Endothelial cell of umbilical vein (primary cell): ENCODE measurements at regions not wholly inside any gene's neighbourhood (a gene's known extent, or its start where the extent isn't known, plus 50 kb on each side); places are given as distances from the start of the nearest gene placed in this dataset.

ENCODE experiments used
- BruUV-seq: library from RNA; stranded (reverse); fragments of 400-500 nt; replicated peaks from 2 replicates; lab custom pipeline; 2021; lab: Mats Ljungman, UMichigan
- CTCF ChIA-PET: fragments of 300-600, 350-600 bp; sonication (Branson Sonifier 250); formaldehyde crosslinking; loops from one replicate; lab custom pipeline; 2021; ENCODE audit warnings: antibody characterized with exemption, inconsistent platforms; lab: Charles Lee
- POLR2A ChIA-PET: fragments of 300-600, 350-600 bp; sonication (Branson Sonifier 250); formaldehyde crosslinking; loops from one replicate; lab custom pipeline; 2021; ENCODE audit warnings: antibody characterized with exemption, inconsistent platforms; lab: Charles Lee
- DNase-seq: peaks from one replicate; pipeline ENCODE4 v3.0.0-alpha.2; 2011; ENCODE audit warnings: low read depth, low spot score
- FAIRE-seq: peaks from 2 replicates; lab custom pipeline; 2011; peaks lifted over from hg19 to GRCh38; lab: Jason Lieb, UNC
- H2AFZ ChIP-seq: 2 replicates; pipeline ENCODE4 v1.6.0; 2012; ENCODE audit warnings: low read depth, low read length, control low read depth, inconsistent platforms
- H3K27ac ChIP-seq: 2 replicates; pipeline ENCODE4 v1.5.1; 2011; ENCODE audit warnings: low read depth, mild to moderate bottlenecking, control low read depth, low read length, moderate library complexity; ENCODE audit not compliant: insufficient read depth
- H3K27me3 ChIP-seq, 2 experiments: 2 replicates each; pipeline versions ENCODE4 v1.6.0 to v1.6.1; 2011; ENCODE audit warnings: low read length in 2 of 2, mixed read lengths in 1 of 2; ENCODE audit not compliant: control insufficient read depth in 2 of 2, insufficient read depth in 2 of 2
- H3K36me3 ChIP-seq, 2 experiments: 2 replicates in 1 of 2; 3 replicates in 1 of 2; pipeline ENCODE4 v1.5.1; 2011; ENCODE audit warnings: low read length in 2 of 2, mild to moderate bottlenecking in 1 of 2, moderate library complexity in 1 of 2; ENCODE audit not compliant: control insufficient read depth in 2 of 2, insufficient read depth in 2 of 2; ENCODE audit errors: extremely low read depth in 1 of 2
- H3K4me1 ChIP-seq: 3 replicates; pipeline ENCODE4 v1.5.1; 2011; ENCODE audit warnings: mild to moderate bottlenecking, low read length; ENCODE audit not compliant: control insufficient read depth, insufficient read depth; ENCODE audit errors: extremely low read depth
- H3K4me2 ChIP-seq: 2 replicates; pipeline ENCODE4 v1.6.1; 2011; ENCODE audit warnings: low read length, control low read depth, mixed read lengths; ENCODE audit not compliant: insufficient read depth
- H3K4me3 ChIP-seq, 3 experiments: fragments of 200-600 bp in 1 of 3; sonication (generic), shearing (Covaris generic) in 1 of 3; replicated peaks in 1 of 3; 2 replicates each; pipeline ENCODE4 v1.5.1; 2011 to 2016; ENCODE audit warnings: control low read depth in 3 of 3, low read length in 3 of 3, mild to moderate bottlenecking in 2 of 3, inconsistent platforms in 1 of 3, low read depth in 1 of 3, moderate library complexity in 1 of 3; ENCODE audit not compliant: insufficient read depth in 1 of 3
- H3K79me2 ChIP-seq: 2 replicates; pipeline ENCODE4 v1.6.0; 2012; ENCODE audit warnings: low read length, inconsistent platforms; ENCODE audit not compliant: control insufficient read depth, insufficient read depth
- H3K9ac ChIP-seq: replicated peaks from 2 replicates; pipeline ENCODE3; 2011; ENCODE audit warnings: low read length, control low read depth; ENCODE audit not compliant: insufficient read depth; ENCODE audit errors: extremely low read depth
- H3K9me1 ChIP-seq: replicated peaks from 3 replicates; pipeline ENCODE4 v1.6.0; 2011; ENCODE audit warnings: mild to moderate bottlenecking, low read length; ENCODE audit not compliant: control insufficient read depth, insufficient read depth; ENCODE audit errors: extremely low read depth
- H3K9me3 ChIP-seq: replicated peaks from 2 replicates; pipeline ENCODE4 v1.5.1; 2012; ENCODE audit warnings: low read length, inconsistent platforms; ENCODE audit not compliant: control insufficient read depth, insufficient read depth
- H4K20me1 ChIP-seq: replicated peaks from 2 replicates; pipeline ENCODE3; 2011; ENCODE audit warnings: mild to moderate bottlenecking, low read length; ENCODE audit not compliant: control insufficient read depth, insufficient read depth; ENCODE audit errors: extremely low read depth
- CTCF ChIP-seq, 2 donors: IDR thresholded peaks; 1 replicate in 1 of 2; 2 replicates in 1 of 2; pipeline ENCODE4 v1.5.1; 2011; ENCODE audit warnings: low read length in 2 of 2, mild to moderate bottlenecking in 2 of 2, moderate library complexity in 2 of 2, control low read depth in 1 of 2, inconsistent platforms in 1 of 2, low read depth in 1 of 2; ENCODE audit not compliant: insufficient read depth in 1 of 2; ENCODE audit errors: extremely low read depth in 1 of 2
- EZH2 ChIP-seq: IDR thresholded peaks from 2 replicates; pipeline ENCODE4 v1.6.1; 2012; ENCODE audit warnings: borderline replicate concordance, low read depth, mild to moderate bottlenecking, moderate library complexity, low read length, inconsistent platforms; ENCODE audit not compliant: severe bottlenecking
- FOS ChIP-seq: IDR thresholded peaks from 2 replicates; pipeline ENCODE4 v1.6.1; 2011; ENCODE audit warnings: mild to moderate bottlenecking, low read length, moderate library complexity, borderline replicate concordance; ENCODE audit not compliant: insufficient read depth
- GATA2 ChIP-seq: IDR thresholded peaks from 2 replicates; pipeline ENCODE4 v1.7.0; 2011; ENCODE audit warnings: low read depth, mild to moderate bottlenecking, moderate library complexity, mixed read lengths, low read length; ENCODE audit not compliant: insufficient read length, insufficient read depth
- JUN ChIP-seq: IDR thresholded peaks from 2 replicates; pipeline ENCODE4 v1.6.1; 2011; ENCODE audit warnings: borderline replicate concordance, low read depth; ENCODE audit not compliant: insufficient read length, insufficient read depth
- MYC ChIP-seq: IDR thresholded peaks from one replicate; pipeline ENCODE4 v1.6.1; 2011; ENCODE audit warnings: mild to moderate bottlenecking, low read depth, low read length
- POLR2A ChIP-seq: IDR thresholded peaks from 2 replicates; pipeline ENCODE4 v1.6.1; 2012; ENCODE audit warnings: low read depth, mild to moderate bottlenecking, control low read depth, low read length
- POLR2AphosphoS5 ChIP-seq: IDR thresholded peaks from 2 replicates; pipeline ENCODE4 v1.6.1; 2012; ENCODE audit warnings: low read depth, mild to moderate bottlenecking, control low read depth, low read length, moderate library complexity; ENCODE audit not compliant: insufficient read depth
- dilution Hi-C: fragments of 300-500 bp; cut with MboI; formaldehyde crosslinking; loops from one replicate; pipeline ENCODE4 v1.15.0; 2019; ENCODE audit warnings: low sequenced_read_pairs; ENCODE audit not compliant: extremely low pct_ligation_motif_present
- intact Hi-C: fragments of 100-400 bp; cut with micrococcal nuclease; formaldehyde crosslinking; loops from one replicate; pipeline ENCODE4 v1.10.0; 2022
- TF ChIP-seq, protein P1 (sequence below): IDR thresholded peaks from 2 replicates; pipeline ENCODE4 v1.6.1; 2011; ENCODE audit not compliant: insufficient read depth, insufficient read length

- BruUV-seq, result no TSS peak
- peaks cover 2% of the 10 kb centered on the region for H3K9me3 ChIP-seq
- no peaks in the 10 kb centered on the region for H3K4me1 ChIP-seq
- H3K27me3 ChIP-seq, result no peaks in the 10 kb centered on the region
- no peak overlapping the region for H3K4me3 ChIP-seq
- no peaks in the 10 kb centered on the region for H3K9me1 ChIP-seq
- dilution Hi-C loops, result no loop called here
- FAIRE-seq (no peak), DNase-seq (no peak)
- POLR2A ChIA-PET, result no interaction called here
- no peaks in the 10 kb centered on the region for H4K20me1 ChIP-seq
- no peaks in the 10 kb centered on the region for H3K36me3 ChIP-seq
- no peak overlapping the region for H3K27ac ChIP-seq
- no peak overlapping the region for H3K4me2 ChIP-seq
- H3K79me2 ChIP-seq, result no peaks in the 10 kb centered on the region
- H3K9ac ChIP-seq, result no peak overlapping the region
- TF ChIP-seq POLR2A (no peak), FOS (no peak), JUN (no peak), GATA2 (no peak), MYC (no peak), CTCF (IDR thresholded peaks at IDR 0.05; ENCODE audit: extremely low read depth in 1 of 2, insufficient read depth in 1 of 2, low read depth in 1 of 2, low read length in 2 of 2) (no peak), EZH2 (no peak), POLR2AphosphoS5 (no peak)
- TF ChIP-seq, protein P1, sequence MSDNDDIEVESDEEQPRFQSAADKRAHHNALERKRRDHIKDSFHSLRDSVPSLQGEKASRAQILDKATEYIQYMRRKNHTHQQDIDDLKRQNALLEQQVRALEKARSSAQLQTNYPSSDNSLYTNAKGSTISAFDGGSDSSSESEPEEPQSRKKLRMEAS, result no peak
- no peak overlapping the region for H2AFZ ChIP-seq
- intact Hi-C loops, result no loop called here
- CTCF ChIA-PET, result no interaction called here
Measured at GRCh38 chr19:30088567-30088966, 146.5 kb downstream of the URI1 start.
